Right ventricle myocardium inferior (tissue), 1 donor: ENCODE measurements at regions not wholly inside any gene's neighbourhood (a gene's known extent, or its start where the extent isn't known, plus 50 kb on each side); places are given as distances from the start of the nearest gene placed in this dataset.
"Not testable (repeated sequence)": the region's sequence is repeated elsewhere in the genome, so short reads cannot be mapped to it uniquely, and the experiment has no call there.

Experiments used
- ATAC-seq: fragments of 200-7000 bp; cut with Tn5 transposase; one replicate; pipeline ENCODE4 v1.9.1; 2020; ENCODE audit warnings: mild to moderate bottlenecking, moderate library complexity
- DNase-seq: peaks from one replicate; pipeline ENCODE4 v3.0.0; 2021; ENCODE audit errors: missing footprints
- intact Hi-C: fragments of 100-400 bp; cut with DNase I; formaldehyde crosslinking; loops from one replicate; pipeline ENCODE4 v1.11.0; 2022
- donor health status: DM: no; HTN: yes; CAD: no; lungs with severe emphysema.

DNA sequence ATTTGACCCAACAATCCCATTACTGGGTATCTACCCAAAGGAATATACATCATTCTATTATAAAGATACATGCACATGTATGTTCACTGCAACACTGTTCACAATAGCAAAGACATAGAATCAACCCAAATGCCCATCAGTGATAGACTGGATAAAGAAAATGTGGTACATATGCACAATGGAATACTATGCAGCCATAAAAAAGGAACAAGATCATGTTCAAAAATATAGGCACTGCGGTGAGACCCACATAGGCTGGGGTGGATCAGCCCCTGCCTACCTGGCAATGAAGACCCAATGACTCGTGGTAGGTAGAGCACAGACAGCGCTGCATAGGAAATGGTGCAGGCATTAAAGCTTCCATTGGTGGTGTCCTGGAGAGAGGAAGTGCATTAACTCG lies 88.6 kb upstream of the NFIL3 start:
- intact Hi-C loops, DNase-seq, ATAC-seq: not testable (repeated sequence)

DNA sequence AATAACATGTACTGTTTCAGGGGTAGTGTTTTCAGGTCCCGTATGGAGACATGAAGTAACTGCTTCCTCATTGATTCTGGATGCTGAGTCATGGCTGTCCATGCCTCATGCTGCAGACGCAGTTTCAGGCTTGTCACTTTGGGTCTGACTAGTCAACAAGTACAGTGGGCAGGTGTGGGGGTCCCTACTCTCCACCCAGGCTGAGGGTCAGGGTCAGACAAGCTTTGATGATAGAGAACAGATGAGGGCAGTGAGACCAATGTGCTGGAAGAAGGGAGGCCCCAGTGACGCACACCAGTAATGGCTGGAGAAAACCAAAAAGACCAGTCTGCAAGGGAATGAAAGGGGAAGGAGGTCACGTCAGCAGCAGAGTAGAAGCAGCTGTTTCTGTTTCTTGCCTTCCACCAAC lies 80.0 kb upstream of the NFIL3 start:
- ATAC-seq (no peak), DNase-seq (no peak)
- intact Hi-C loops = no loop called here

DNA sequence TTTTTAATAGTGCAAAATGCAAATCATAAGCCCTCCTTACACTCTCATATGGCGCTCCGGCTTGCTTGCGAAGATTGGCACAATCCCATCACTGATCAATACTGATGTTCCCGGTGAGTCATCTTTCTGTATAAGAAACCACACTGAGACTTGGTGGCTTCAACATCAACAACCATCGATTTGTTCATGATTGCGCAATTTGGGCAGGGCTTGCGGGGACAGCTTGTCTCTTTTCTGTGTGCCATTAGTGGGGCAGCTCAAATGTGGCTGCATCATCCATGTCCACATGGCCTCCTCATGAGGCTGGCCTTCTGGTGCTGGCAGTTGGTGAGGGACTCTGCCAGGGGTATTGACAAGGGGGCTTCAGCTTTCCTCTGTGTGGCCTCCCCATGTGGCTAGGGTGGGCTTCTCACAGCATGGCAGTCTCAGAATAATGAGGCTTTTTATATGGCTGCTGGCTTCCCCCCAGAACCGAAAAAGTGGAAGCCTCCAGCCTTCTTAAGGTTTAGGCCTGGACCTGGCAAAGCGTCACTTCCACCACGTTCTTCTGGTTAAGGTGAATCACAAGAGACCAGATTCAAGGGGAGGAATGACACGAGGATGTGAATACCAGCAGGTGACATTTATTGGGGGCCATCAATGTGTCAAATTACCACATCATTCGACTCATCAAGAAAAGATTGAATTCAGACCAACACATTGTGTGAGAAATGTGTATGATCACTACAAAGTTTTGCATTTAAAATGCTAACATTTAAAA lies 79.5 kb upstream of the NFIL3 start:
- ATAC-seq (no peak), DNase-seq (no peak)
- intact Hi-C loops = no loop called here

DNA sequence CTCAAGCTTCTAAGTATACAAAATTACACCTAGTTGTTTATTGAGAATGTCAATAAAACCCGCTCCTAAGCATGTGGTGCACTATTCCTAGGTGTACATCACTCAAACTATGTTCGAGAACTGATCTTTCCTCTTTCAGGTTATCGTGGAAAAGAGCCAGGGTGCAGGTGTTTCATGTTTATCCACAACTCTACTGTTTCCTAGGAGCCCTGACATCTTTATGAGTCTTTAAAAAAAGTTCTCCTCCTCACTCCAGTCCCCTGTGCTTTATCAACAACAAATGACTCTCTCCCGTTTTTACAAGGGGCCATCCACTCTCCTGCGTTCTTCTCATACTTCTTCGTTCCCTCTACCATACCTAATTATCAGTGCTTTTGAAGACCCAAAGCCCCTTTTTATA lies 78.8 kb upstream of the NFIL3 start:
- ATAC-seq (no peak), DNase-seq (no peak)
- intact Hi-C loops = no loop called here

DNA sequence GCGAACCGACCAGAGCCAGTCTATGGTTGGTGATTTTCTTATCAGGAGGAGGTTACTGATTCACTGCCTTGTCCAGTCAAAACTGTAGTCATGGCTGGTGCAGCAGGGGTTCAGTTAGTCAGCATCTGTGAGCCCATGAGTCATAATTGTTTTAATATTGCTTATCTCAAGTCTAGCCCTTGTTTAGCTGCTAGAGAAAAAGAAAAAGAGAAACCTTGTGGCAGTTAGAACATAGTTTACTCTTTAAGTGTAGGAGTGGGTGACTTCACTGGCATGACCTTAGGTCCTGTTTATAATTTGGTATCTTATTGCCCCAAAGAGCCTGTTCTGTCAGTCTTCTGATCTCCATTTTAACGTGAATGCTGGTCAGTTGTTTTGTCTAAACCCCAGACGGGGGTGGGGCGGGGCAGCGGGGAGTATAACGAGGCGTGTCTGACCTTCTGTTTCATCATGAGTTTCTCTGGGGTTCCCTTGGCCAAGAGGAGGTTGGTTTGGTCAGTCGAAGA lies 76.9 kb upstream of the NFIL3 start:
- intact Hi-C loops = no loop called here
- DNase-seq (no peak), ATAC-seq (no peak)

DNA sequence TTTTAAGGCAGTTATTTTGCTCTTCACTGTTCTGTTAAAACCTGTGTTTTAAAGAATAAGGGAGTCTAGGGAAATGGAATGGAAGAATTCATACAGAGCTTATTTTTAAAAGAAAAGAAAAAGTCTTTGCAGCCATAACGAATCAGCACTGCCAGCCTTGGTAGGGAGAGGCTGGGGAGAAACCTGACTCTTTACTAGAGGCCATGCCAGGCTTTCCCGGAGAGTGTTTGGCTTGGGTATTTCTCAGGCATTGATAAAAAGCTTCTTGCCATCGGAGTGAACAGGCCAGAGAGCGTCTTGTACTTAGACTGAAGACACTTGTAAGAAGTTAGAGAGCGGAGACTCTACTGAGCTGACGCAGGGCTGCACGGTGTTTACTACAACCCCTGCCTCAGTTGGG lies 72.7 kb upstream of the NFIL3 start:
- no peak for DNase-seq

DNA sequence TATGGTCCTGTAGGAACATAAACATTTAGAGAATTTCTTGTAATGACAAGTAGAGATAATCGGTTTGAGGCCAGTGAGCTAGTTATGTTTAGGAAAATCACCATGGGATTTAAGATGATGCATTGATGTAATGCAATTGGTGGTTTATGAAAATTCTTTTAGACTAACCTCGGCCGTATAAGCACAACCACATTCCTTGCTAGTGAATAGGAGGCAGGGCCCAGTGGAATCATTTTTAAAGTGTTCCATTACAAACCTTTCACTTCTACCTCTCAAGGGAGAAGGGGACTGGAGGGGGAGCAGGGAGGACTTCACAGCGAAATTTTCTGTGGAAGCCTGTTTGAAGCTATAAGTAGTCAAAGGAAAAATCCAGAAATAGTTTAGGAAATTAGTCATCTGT lies 71.8 kb upstream of the NFIL3 start:
- ATAC-seq (no peak), DNase-seq (no peak)
- intact Hi-C loops = no loop called here

More for the DNA sequence above, 72.7 kb upstream of the NFIL3 start:
- intact Hi-C loops = no loop called here
- ATAC-seq = no peak

DNA sequence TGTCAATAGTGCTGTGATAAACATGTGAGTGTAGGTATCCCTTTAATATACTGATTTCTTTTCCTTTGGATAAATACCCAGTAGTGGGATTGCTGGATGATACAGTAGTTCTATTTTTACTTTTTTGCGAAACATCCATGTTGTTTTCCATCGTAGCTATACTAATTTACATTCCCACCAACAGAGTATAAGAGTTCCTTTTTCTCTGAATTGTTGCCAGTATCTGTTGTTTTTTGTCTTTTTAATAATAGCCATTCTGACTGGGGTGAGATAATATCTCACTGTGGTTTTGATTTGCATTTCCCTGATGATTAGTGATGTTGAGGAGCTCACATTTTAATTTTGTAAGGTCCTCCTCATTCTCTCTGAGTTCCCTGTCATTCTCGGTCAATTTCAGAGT lies 71.1 kb upstream of the NFIL3 start:
- ATAC-seq (no peak), DNase-seq (no peak)
- intact Hi-C loops = no loop called here

DNA sequence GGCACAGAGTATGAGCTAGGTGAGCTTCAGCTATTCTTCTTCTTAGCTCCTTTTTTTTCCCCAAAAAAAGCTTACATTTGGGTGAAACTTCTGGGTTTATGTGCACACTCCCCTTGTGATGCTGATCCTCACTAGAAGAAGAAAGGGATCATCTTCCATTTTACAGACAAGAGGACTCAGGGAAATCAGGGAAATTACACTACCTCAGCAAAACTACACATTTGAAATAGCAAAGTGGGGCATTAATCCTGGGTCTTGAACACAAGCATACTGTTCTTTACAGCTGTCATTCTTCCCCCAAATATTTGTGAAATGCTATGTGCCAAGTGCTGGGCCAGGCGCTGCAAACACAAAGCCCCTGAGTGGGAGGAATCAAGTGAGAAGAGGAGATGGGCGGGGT lies 68.6 kb upstream of the NFIL3 start:
- DNase-seq (no peak), ATAC-seq (no peak)
- intact Hi-C loops = no loop called here

DNA sequence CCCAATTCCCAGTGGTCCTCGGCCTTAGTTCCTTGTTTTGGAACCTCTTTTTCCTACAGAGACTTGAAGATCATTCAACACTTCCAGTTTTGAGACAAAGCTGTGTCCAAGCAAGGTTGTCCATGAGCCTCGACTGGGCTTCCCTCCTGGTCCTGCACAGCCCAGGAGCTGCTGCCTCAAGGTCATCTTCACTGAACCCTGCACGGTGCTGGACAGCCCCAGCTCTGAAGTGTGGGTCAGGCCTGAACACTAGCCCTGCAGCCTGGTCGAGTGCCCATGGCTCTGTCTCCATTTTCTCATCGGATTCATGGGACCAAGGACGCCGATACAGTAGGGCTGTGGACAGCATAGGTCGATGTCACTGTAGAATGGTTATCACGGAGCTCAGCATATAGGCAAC lies 68.0 kb upstream of the NFIL3 start:
- ATAC-seq (no peak), DNase-seq (no peak)
- intact Hi-C loops = no loop called here

DNA sequence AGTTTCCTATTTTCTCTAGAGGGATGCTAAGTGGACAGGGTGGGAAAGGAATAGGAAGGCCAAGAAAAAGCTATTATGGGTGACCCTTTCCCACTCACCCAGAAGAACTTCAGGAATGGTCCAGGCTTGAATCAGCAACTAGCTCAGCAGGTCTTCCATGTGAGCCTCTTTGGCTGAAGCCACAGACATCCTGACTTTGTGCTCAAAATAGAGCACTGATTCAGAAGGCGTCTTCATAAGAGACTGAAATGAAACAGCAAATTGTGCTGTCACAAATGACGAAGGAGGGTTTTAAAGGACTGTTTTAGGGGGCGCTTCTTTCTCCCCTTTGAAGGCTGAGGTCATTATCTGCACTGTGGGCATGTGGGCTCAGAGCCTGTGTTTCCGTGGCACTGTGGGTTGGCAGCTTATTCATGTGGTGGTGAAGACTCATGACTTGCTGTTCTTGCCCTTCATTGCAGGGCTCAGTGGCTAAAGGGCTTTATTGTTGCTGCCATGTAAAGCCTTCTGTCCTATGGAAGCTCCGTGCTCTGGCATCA lies 65.8 kb upstream of the NFIL3 start:
- intact Hi-C loops = no loop called here
- ATAC-seq (peak; percentile 40), DNase-seq (no peak)

DNA sequence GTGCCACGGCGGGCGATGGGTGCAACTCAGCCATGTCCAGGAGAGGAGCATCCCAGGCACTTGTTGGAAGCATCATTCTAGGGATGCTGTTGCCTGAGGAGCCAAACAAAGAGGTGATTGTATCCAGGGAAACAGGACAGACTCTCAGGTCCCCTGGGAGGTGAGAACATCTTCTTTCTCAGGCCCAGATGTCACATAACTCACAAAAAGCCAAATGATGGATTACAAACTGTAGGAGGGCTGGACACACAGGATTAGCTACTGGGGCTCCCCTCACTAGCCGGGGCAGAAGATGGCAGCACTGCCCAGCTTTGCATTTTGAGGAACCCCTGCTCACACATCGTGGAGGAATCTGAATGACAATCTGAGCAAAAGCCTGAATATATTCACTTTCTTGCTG lies 64.7 kb upstream of the NFIL3 start:
- no peak for DNase-seq
- no peak for ATAC-seq
- intact Hi-C loops = no loop called here

DNA sequence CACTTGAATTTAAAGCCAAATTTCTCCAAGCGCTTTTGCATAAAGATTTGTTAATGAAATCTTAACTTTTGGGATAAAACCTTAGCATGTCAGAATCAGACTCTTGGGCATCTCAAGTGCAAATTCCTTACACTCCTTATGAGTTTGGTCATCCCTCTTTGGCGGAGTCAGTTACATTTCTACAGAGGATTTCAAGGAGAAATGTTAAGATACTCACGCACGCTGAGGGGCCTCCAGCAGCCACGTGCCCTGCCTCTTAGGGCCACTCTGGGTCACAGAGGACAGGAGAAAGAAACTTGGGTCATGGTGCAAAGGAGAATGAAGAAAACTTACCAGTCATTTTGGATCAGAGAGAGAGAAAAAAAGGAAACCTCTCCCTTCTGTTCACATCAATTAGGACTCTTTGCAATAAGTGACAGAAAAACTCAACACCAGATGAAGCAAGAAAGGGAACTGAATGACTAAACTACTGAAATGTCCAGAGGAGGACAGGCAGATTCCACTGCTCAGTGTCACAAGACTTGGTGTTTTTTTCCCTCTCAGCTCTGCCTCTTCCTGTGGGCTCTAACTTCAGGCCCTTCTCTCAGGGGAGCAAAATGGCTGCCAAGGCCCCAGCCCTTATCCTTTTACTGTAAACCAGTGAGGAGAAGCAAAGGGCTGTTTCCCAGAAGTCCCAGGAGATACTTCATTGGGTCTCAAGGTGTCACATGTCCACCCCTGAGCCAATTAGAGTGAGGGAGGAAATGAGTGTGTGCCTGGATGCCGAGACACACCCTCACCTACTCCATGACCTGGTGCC lies 63.3 kb upstream of the NFIL3 start:
- intact Hi-C loops = no loop called here
- no peak for ATAC-seq
- DNase-seq = peak; percentile 65

DNA sequence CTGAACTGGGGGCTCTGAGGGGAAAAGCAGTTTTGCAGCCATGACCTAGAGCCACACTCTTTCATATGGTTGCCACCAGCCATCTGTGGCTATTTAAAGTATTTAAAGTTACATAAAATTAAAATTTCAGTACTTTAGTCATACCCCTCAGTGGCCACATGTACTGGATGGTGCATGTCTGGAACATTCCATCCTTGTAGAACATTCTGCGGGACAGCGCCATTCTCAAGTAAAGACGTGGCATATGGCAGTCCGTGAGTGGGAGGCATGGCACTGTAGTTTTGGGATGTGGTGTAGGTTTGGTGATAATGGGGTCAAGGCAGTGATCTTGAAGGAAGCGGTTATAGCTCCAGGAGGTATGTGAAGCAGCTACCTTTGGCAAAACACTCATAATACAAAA lies 61.4 kb upstream of the NFIL3 start:
- DNase-seq = no peak
- ATAC-seq = no peak
- intact Hi-C loops = no loop called here

DNA sequence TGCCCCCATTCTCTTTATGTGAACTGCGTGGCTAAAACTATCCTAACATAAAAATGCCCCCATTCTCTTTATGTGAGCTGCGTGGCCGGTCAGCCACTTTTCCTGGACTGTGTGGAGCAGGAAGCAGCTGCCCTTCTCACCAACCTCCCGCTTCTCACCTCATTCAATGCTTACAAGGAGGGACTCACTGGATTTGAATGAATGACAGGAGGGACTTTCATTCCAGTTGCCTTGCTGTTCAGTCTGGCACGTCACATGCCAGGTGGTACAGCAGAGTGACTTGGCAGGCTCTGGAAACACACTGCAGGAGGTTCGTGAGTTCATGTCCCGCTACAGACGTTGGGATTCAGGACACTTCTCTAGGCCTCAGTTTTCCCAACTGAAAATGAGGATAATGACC lies 60.2 kb upstream of the NFIL3 start:
- DNase-seq (no peak), ATAC-seq (peak; percentile 18)
- intact Hi-C loops = loop anchor here (5.0 kb wide), 1 partner anchor 62 kb away; the partner anchor contains the start of gene NFIL3

DNA sequence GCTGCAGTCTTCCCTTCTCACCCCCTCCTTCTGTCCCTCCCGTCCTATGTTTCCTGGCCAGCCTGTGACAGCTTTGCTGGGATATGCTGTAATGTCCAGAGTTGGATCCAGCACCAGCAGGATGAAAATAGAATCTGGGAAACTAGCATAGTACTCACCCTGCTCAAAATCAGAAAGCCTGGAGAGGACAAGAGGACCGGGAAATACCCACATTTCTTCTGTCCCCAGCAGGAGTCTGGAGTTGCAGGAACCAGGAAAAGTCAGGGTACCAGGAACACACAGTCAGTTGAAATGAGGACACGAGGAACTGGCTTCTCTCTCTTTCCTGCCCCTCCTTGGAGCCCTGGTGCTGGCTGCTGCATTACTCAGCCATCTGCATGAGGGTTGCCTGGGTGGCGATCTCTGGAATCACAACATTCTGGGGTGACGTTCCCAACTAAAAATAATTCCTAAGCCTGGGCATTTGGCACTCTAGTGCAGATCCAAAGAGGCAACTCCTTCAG lies 59.6 kb upstream of the NFIL3 start:
- peak; percentile 66 for DNase-seq
- intact Hi-C loops = loop anchor here (5.0 kb wide), 1 partner anchor 61 kb away; the partner anchor contains the start of gene NFIL3
- ATAC-seq = peak; percentile 90

DNA sequence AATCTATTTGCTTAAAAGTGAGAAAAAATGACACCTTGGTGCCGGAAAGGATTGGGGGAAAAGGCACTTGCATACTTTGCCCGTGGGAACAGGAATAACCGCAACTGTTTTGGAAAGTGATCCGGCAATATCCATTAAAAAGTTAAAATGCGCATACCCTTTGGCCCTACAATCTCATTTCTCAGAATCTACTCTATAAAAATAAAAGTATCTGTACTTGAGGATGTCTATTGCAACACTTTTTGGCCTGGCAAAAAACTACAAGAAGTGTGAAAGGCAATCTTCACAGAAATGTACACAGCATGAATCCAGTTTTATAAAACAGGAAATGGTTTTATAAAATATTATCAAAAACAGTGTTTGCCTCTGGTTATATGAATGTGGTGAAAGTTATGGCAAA lies 58.3 kb upstream of the NFIL3 start:
- no peak for DNase-seq
- no peak for ATAC-seq
- intact Hi-C loops = loop anchor here (5.0 kb wide), 1 partner anchor 60 kb away; the partner anchor contains the start of gene NFIL3

DNA sequence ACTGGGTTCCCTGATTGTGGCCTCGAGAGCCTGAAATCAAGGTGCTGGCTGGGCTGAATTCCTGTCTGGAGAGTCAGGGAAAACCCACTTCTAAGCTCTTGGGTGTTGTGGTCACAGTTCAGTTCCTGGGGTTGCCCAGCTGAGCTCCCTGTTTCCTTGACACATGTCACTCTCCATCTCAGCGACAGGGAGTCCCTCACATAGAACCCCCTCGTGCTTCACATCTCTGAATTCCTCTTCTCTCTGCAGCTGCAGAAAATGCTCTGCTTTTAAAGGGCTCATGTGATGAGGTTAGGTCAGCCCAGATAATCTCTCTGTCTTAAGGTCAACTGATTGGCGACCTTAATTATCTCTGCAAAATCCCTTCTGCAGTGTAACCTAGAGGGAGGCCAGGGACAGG lies 53.5 kb upstream of the NFIL3 start:
- intact Hi-C loops = no loop called here
- no peak for ATAC-seq
- DNase-seq = no peak

DNA sequence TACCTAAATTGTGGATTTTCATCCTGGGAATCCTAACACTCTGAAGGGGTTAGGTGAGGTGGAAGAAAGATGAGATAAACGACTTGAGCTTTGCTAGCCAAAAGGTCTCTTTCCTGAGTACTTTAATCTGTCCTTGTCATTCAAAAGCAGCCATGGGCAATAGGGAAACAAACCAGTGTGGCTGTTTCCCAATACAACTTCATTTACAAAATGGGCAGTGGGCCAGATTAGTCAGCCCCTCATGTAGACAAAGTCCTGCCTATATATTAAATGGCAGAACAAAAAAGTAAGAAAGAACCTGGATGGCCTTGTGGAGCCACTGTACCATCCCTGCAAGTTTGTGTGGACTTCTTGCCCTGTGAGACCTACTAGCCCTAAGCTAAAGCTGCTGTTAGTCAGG lies 51.0 kb upstream of the NFIL3 start:
- DNase-seq (no peak), ATAC-seq (no peak)
- intact Hi-C loops = no loop called here
